Effector memory CD8-positive, alpha-beta T cell (primary cell): ENCODE measurements at regions not wholly inside any gene's neighbourhood (a gene's known extent, or its start where the extent isn't known, plus 50 kb on each side); places are given as distances from the start of the nearest gene placed in this dataset.

ENCODE experiments used
- ATAC-seq: fragments of 150-1000 bp; cut with Tn5 transposase; replicated peaks from 2 replicates; pipeline ENCODE4 v1.10.0; 2021; ENCODE audit warnings: mild to moderate bottlenecking, moderate library complexity
- DNase-seq, 3 experiments: peaks; one replicate each; pipeline ENCODE4 v3.0.0; 2021
- H3K27ac Mint-ChIP-seq, 2 donors: one replicate each; pipeline ENCODE4 v1.8.0; 2022; ENCODE audit warnings: mild to moderate bottlenecking in 2 of 2, mixed read lengths in 2 of 2, moderate library complexity in 2 of 2
- H3K27me3 Mint-ChIP-seq, 2 donors: one replicate each; pipeline ENCODE4 v1.8.0; 2022; ENCODE audit warnings: mixed read lengths in 2 of 2
- H3K36me3 Mint-ChIP-seq: one replicate; pipeline ENCODE4 v1.8.0; 2022; ENCODE audit warnings: mild to moderate bottlenecking, moderate library complexity, mixed read lengths; ENCODE audit not compliant: insufficient read depth
- H3K4me1 Mint-ChIP-seq, 2 donors: one replicate each; pipeline ENCODE4 v1.8.0; 2022; ENCODE audit warnings: low read depth in 2 of 2, mixed read lengths in 2 of 2
- H3K4me3 Mint-ChIP-seq, 2 donors: one replicate each; pipeline ENCODE4 v1.8.0; 2022; ENCODE audit warnings: mild to moderate bottlenecking in 2 of 2, mixed read lengths in 2 of 2, moderate library complexity in 2 of 2
- H3K9me3 Mint-ChIP-seq, 2 donors: one replicate each; pipeline ENCODE4 v1.8.0; 2022; ENCODE audit warnings: mixed read lengths in 2 of 2

DNA sequence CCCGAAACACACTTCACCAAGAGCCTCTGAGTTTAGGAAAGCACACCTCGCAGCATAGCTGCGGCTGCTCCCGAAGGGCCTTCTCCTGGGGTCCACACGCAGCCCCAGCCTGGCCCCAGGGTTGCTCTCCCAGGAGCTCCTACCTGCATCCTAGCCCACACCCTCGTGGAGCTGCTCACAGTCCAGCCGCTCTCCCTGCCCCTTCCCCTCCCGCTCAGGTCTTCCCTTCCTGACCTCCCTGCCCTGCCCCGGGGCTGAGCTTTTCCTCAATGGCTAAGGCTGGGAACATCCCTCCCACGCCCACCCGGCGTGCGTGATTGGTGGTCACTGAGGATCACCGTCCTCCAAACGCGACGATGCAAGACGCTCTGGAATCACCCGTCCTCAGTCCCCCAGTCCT, 205.8 kb downstream of the FNDC1 start:
- no peak for ATAC-seq
- H3K27me3 Mint-ChIP-seq, result peaks cover 33 to 79% of the 10 kb centered on the region in 2 donors
- no peak overlapping the region for H3K27ac Mint-ChIP-seq
- H3K9me3 Mint-ChIP-seq, result peaks cover 0 to 6% of the 10 kb centered on the region in 2 donors
- no peak overlapping the region for H3K4me3 Mint-ChIP-seq
- peaks cover 0 to 4% of the 10 kb centered on the region in 2 donors for H3K4me1 Mint-ChIP-seq
- no peaks in the 10 kb centered on the region for H3K36me3 Mint-ChIP-seq
- no peak for DNase-seq

DNA sequence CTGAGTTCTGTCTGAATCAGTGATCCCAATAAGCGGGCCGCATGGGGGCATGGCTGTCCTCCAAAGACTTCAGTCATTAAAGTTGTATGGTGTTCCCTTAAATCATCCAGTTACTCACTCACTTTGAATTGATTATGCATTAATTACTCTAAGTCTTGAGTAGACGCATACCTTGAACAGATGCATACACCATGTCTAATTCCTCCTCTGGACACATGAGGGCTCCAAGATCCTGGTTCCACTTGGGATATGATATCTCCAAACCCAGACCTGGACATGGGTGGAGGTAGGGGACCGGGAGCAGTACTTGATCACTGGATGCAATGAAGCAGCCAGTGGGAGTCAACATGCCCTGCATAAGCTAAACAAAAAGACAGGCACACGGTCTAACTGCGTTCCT, 204.5 kb downstream of the FNDC1 start:
- Mint-ChIP-seq H3K27ac (no peak overlapping the region), H3K4me1 (peaks cover 0 to 4% of the 10 kb centered on the region in 2 donors), H3K27me3 (peaks cover 33 to 73% of the 10 kb centered on the region in 2 donors), H3K36me3 (no peaks in the 10 kb centered on the region), H3K9me3 (peaks cover 0 to 9% of the 10 kb centered on the region in 2 donors), H3K4me3 (no peak overlapping the region)
- no peak for DNase-seq
- ATAC-seq, result no peak

DNA sequence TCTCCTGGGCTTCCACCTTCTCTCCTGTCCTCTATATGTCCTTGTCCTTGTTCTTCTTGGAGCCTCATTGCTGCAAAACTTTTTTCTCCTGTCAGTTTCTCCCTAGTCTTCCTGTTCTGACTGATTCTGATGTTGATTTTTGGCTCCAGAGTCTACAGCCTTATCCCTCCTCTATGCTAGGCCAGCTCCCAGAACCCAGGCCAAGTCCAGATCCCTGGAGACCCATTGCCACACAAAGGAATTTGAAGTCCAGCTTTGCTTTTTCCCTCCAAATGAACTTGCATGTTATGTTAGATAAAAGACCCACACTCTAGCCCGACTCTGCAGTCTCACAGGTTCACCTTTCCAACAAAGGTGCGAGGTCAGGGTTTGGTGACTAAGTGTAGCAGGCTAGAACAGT, 203.1 kb downstream of the FNDC1 start:
- Mint-ChIP-seq H3K4me3 (no peak overlapping the region), H3K36me3 (no peaks in the 10 kb centered on the region)

DNA sequence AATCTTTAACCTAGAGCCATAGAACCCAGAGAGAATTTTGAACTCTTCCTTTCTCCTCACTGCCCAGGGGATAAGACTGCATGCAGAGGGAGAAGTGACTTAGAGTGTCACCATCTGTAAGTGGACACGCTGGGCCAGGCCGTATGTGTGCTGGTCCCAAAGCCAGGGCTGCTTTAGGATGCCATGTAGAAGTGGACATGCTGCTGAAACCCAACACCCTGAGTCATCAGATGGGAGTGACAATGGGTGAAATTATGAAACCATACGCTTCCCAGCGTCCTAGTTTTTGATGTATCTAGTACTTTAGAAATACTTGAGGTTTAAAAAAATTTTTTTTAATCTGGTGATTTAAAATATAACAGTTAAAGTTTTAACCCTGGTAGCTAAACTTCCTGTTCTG, 191.1 kb downstream of the FNDC1 start:
- Mint-ChIP-seq H3K9me3 (peaks cover 0 to 5% of the 10 kb centered on the region in 2 donors), H3K27me3 (peaks cover 35 to 36% of the 10 kb centered on the region in 2 donors), H3K27ac (no peak overlapping the region), H3K4me3 (no peak overlapping the region), H3K4me1 (no peaks in the 10 kb centered on the region), H3K36me3 (peaks cover 2% of the 10 kb centered on the region)
- ATAC-seq (no peak), DNase-seq (no peak)

More for the DNA sequence above, 203.1 kb downstream of the FNDC1 start:
- peaks cover 26 to 63% of the 10 kb centered on the region in 2 donors for H3K27me3 Mint-ChIP-seq
- ATAC-seq (no peak), DNase-seq (no peak)
- peaks cover 1 to 9% of the 10 kb centered on the region in 2 donors for H3K9me3 Mint-ChIP-seq
- H3K4me1 Mint-ChIP-seq, result peaks cover 0 to 4% of the 10 kb centered on the region in 2 donors
- H3K27ac Mint-ChIP-seq, result no peak overlapping the region

DNA sequence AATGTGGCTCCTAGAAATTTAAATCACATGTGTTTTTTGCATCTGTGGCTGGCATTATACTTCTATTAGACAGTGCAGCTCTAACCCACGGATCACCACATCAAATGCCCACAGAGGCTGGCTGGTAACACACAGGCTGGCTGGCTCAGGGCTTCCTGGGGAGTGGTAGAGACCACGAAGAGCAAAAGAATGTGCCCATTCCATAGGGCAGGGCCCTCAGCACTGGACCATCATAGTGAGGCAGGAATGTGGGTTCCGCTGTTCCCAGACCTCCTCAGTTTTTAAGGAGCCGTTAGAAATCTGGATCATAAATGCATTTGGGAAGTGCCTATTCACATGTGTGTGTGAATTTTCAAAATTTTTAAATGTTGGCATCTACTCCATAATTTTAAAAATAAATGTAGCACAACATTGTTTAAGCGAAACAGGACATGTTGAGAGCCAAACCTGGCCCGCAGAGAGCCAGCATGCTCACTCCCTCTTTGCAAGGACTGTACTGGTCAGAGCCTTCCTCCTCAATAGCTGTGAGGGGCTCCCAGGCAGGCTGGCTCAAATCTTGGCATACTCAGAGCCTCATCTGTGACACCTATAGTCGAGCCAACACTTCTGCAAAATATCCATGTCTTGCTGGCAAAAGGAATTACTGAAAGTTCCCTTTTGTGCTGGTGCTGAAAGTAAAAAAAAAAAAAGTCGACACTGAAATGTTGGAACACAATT, 190.5 kb downstream of the FNDC1 start:
- Mint-ChIP-seq H3K27ac (no peak overlapping the region), H3K4me3 (no peak overlapping the region), H3K4me1 (no peaks in the 10 kb centered on the region), H3K27me3 (peaks cover 37 to 41% of the 10 kb centered on the region in 2 donors), H3K36me3 (peaks cover 2% of the 10 kb centered on the region), H3K9me3 (peaks cover 0 to 5% of the 10 kb centered on the region in 2 donors)
- ATAC-seq (no peak), DNase-seq (no peak)

DNA sequence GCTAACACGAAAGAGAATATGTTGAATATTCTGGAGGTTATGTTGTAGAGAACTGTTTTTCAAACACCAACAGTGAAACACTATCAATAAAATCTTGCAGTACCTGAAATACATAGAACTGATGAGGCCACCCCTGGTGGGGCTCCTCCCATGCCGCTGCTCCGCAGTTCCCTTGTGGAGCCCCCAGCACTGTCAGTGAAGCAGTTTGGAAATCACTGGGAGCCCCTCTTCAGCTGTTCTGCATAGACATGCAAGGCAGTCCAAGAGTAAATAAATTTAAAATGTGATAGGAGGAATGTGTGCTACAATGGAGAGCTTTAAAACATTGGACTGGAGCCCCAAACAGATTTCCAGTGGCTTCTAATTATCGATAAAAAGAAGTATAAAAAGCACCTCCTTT, 189.4 kb downstream of the FNDC1 start:
- Mint-ChIP-seq H3K4me1 (no peaks in the 10 kb centered on the region), H3K27me3 (peaks cover 33 to 40% of the 10 kb centered on the region in 2 donors), H3K4me3 (no peak overlapping the region), H3K36me3 (no peaks in the 10 kb centered on the region), H3K9me3 (no peaks in the 10 kb centered on the region), H3K27ac (no peak overlapping the region)
- no peak for ATAC-seq
- no peak for DNase-seq

DNA sequence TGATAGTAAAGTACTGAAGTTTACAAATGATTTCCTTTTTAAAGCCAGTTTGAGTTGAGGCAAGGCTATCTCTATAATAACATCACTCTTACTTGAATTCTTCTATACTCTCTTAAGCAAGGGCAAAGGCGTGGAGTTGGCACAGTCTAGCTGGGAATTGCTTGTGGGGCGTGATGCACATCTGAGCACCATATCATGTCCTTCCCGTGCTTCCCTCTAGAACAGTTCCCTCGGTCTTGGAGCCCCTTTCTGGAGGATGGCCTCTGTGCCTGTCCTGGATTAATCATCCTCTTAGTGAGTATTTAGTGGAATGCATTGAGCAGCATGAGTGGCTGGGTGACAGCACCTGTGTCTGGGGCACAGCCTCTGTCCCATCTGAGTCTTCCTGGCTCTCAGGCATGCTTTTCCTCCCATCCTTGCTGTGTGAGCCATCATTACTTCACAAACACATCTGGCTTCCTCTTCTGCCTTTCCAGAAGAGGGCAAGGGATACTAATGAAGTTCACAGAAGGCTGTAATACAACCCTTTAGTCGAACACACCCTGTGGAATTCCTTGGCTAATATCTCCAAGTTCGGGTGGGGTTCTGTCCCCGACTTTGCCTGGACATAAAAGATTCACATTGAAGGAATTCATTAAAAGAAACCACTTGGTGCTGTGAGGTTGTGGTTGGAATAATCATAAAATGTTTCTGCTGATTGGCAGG, 188.2 kb downstream of the FNDC1 start:
- H3K27ac Mint-ChIP-seq, result no peak overlapping the region
- H3K36me3 Mint-ChIP-seq, result no peaks in the 10 kb centered on the region
- H3K9me3 Mint-ChIP-seq, result no peaks in the 10 kb centered on the region
- H3K4me1 Mint-ChIP-seq, result no peaks in the 10 kb centered on the region
- peaks cover 33 to 46% of the 10 kb centered on the region in 2 donors for H3K27me3 Mint-ChIP-seq
- ATAC-seq (no peak), DNase-seq (no peak)
- H3K4me3 Mint-ChIP-seq, result no peak overlapping the region

DNA sequence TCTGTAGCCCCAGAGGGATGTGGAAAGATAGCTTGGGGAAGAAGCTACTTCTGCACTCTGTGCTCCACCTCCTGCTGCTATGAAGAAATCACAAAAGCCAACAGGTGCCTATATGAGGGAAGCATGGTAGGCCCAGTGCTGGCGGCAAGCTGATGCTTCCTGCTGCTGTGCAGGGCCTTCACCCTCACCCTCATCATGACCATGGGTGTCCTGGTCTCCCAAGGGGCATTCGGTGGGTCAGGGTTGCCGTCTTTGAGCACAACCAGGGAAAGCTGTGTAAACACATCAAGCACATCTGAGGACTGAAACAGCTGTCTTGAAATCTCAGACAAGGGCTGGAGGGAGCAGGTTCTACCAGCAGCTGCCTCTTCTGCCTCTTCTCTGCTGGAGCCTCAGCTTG, 184.0 kb downstream of the FNDC1 start:
- Mint-ChIP-seq H3K27me3 (peaks cover 57 to 70% of the 10 kb centered on the region in 2 donors), H3K4me1 (no peaks in the 10 kb centered on the region), H3K36me3 (no peaks in the 10 kb centered on the region), H3K27ac (no peak overlapping the region), H3K4me3 (no peak overlapping the region), H3K9me3 (peaks cover 0 to 3% of the 10 kb centered on the region in 2 donors)
- no peak for DNase-seq
- ATAC-seq, result no peak

DNA sequence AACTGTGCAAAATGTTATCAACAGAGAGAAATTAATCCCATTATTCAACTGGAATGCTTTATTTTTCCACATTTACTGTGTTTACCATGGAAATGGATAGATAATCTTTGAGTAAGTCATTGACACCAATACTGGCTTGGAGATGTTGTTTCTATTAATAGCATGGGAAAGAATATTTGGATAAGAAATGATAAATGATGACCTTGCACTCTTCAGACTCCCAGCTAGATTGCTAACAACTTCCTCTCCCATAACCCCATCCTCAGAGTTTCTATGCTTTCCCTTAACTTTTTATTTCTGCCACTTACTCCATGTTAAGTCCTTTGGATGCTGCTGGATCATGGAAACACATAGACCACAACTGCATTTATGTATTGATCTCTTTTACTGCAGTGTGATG, 182.5 kb downstream of the FNDC1 start:
- no peak for DNase-seq
- H3K27me3 Mint-ChIP-seq, result peaks cover 45 to 69% of the 10 kb centered on the region in 2 donors

DNA sequence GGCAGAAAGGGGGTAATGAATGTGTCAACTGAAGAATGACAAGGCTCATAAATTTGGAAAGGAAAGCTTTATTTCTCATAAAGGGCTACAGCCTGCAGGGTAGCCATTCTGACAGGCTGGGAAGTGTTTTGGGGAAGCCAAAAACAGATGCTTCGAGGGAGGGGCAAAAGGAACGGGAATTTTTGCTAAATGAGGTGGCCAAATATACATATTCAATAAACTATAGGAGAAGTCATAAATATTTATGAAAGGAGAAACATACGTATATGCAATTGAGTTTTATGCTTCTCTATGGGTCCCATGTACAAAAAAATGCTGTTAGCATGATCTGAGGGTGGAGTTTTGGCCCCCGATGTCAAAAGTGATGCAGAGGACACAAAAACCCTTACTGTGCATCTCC, 180.7 kb downstream of the FNDC1 start:
- H3K9me3 Mint-ChIP-seq, result peaks cover 3 to 8% of the 10 kb centered on the region in 2 donors
- no peak overlapping the region for H3K27ac Mint-ChIP-seq
- ATAC-seq (no peak), DNase-seq (no peak)
- peaks cover 30 to 53% of the 10 kb centered on the region in 2 donors for H3K27me3 Mint-ChIP-seq
- H3K4me1 Mint-ChIP-seq, result no peaks in the 10 kb centered on the region
- no peaks in the 10 kb centered on the region for H3K36me3 Mint-ChIP-seq
- H3K4me3 Mint-ChIP-seq, result no peak overlapping the region

More for the DNA sequence above, 182.5 kb downstream of the FNDC1 start:
- ATAC-seq, result no peak
- H3K9me3 Mint-ChIP-seq, result peaks cover 3 to 7% of the 10 kb centered on the region in 2 donors
- H3K36me3 Mint-ChIP-seq, result no peaks in the 10 kb centered on the region
- H3K27ac Mint-ChIP-seq, result no peak overlapping the region
- H3K4me3 Mint-ChIP-seq, result no peak overlapping the region
- H3K4me1 Mint-ChIP-seq, result no peaks in the 10 kb centered on the region

DNA sequence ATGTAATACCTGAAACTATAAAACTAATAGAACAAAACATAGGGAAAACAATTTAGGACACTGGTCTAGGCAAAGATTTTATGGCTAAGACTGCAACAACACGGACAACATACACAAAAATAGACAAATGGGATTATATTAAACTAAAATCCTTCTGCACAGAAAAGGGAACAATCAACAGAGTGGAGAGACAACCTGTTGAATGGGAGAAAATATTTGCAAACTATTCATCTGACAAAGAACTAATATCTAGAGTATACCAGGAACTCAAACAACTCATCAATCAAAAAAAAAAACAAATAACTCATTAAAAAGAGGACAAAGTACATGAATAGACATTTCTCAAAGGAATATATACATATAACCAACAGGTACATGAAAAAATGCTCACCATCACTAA, 174.5 kb downstream of the FNDC1 start:
- Mint-ChIP-seq H3K4me3 (no peak overlapping the region), H3K9me3 (peaks cover 3 to 9% of the 10 kb centered on the region in 2 donors), H3K27ac (no peak overlapping the region), H3K36me3 (no peaks in the 10 kb centered on the region), H3K4me1 (no peaks in the 10 kb centered on the region), H3K27me3 (peaks cover 20 to 25% of the 10 kb centered on the region in 2 donors)
- no peak for DNase-seq
- ATAC-seq, result no peak

DNA sequence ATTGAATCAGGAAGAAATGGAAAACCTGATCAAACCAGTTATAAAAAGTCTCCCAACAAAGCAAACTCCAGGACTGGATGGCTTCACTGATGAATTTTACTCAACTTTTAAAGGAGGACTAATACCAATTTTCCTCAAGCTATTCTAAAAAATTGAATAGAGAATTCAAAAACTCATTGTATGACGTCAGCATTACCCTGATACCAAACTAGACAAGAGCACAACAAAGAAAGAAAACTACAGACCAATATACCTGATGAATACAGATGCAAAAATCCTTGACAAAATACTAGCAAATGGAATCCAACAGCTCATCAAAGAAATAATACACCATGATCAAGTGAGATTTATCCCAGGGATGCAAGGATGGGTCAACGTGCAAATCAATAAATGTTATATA, 172.9 kb downstream of the FNDC1 start:
- no peak overlapping the region for H3K4me3 Mint-ChIP-seq
- H3K4me1 Mint-ChIP-seq, result no peaks in the 10 kb centered on the region
- H3K27ac Mint-ChIP-seq, result no peak overlapping the region
- DNase-seq, result no peak
- H3K9me3 Mint-ChIP-seq, result peaks cover 4 to 11% of the 10 kb centered on the region in 2 donors
- H3K27me3 Mint-ChIP-seq, result peaks cover 20 to 24% of the 10 kb centered on the region in 2 donors
- no peak for ATAC-seq
- H3K36me3 Mint-ChIP-seq, result no peaks in the 10 kb centered on the region

DNA sequence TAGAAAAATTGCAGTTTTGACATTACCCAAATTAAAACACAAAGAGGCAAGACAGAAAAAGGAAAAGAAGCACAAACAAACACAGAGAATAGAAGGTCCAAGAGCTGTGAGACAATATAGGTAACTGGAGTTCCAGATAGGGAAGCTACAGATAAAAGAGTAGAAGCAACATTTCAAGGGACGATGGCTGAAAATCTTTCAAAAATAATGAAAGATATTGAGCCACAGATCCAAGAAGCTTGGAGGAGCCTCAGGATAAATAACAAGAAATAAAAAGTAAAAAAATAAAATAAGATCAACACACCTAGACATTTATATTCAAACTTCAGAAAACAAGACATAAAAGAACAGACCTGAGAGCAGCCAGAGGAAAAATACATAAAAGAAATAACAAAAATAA, 164.9 kb downstream of the FNDC1 start:
- H3K36me3 Mint-ChIP-seq, result no peaks in the 10 kb centered on the region
- no peak overlapping the region for H3K4me3 Mint-ChIP-seq
- peaks cover 28 to 45% of the 10 kb centered on the region in 2 donors for H3K27me3 Mint-ChIP-seq
- DNase-seq (no peak), ATAC-seq (no peak)
- no peaks in the 10 kb centered on the region for H3K4me1 Mint-ChIP-seq
- no peak overlapping the region for H3K27ac Mint-ChIP-seq
- H3K9me3 Mint-ChIP-seq, result peaks cover 7 to 21% of the 10 kb centered on the region in 2 donors

DNA sequence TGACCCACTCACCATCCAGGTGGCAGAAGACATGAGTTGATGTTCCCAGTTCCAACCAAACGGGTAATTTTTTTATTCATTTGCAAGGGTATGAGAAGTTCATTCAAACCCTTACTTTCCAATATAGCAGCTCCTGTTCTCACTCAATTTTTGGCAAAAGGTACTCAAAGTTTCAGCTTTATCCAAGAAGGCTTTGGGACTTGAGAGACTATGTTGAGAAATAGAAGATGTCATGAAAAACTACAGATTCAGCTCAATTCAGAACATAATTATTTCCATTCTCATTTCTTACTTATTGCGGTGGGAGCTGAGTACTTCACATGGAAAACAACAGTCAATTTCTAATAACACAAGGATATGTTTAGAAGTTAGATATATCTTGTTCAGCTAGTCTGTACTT, 162.3 kb downstream of the FNDC1 start:
- Mint-ChIP-seq H3K27ac (no peak overlapping the region), H3K9me3 (peaks cover 4 to 15% of the 10 kb centered on the region in 2 donors), H3K27me3 (peaks cover 40 to 44% of the 10 kb centered on the region in 2 donors), H3K36me3 (peaks cover 2% of the 10 kb centered on the region), H3K4me3 (no peak overlapping the region), H3K4me1 (no peaks in the 10 kb centered on the region)
- DNase-seq (no peak), ATAC-seq (no peak)
